IMR-90 (cell line): ENCODE measurements at regions not wholly inside any gene's neighbourhood (a gene's known extent, or its start where the extent isn't known, plus 50 kb on each side); places are given as distances from the start of the nearest gene placed in this dataset.

ENCODE experiments used
- ATAC-seq: fragments of 200-7000 bp; cut with Tn5 transposase; 2 replicates; pipeline ENCODE4 v1.9.1; 2020; ENCODE audit warnings: low read depth, mild to moderate bottlenecking, moderate library complexity
- BruUV-seq: library from RNA; stranded (reverse); fragments of 400-500 nt; replicated peaks from 2 replicates; lab custom pipeline; 2021; lab: Mats Ljungman, UMichigan
- CTCF ChIA-PET: fragments of 300-600 bp; formaldehyde crosslinking; extraction: SDS; loops from one replicate; lab custom pipeline; 2021; ENCODE audit warnings: antibody characterized with exemption; lab: Yijun Ruan, JAX
- POLR2A ChIA-PET: fragments of 300-600 bp; sonication (Branson Sonifier 250); formaldehyde crosslinking; loops from one replicate; lab custom pipeline; 2022; ENCODE audit warnings: antibody characterized with exemption; ENCODE audit not compliant: unreplicated experiment; lab: Charles Lee
- DNase-seq: peaks from one replicate; pipeline ENCODE4 v3.0.0; 2013
- H2AFZ ChIP-seq: replicated peaks from 2 replicates; pipeline ENCODE3; 2013; ENCODE audit warnings: low read length, mild to moderate bottlenecking; ENCODE audit not compliant: poor library complexity
- H2AK5ac ChIP-seq: 2 replicates; pipeline ENCODE4 v1.6.1; 2013; ENCODE audit warnings: low read depth, low read length, inconsistent platforms
- H2AK9ac ChIP-seq: replicated peaks from 2 replicates; pipeline ENCODE3; 2013; ENCODE audit warnings: mild to moderate bottlenecking, low read depth, low read length, moderate library complexity; ENCODE audit not compliant: poor library complexity
- H2BK120ac ChIP-seq: 2 replicates; pipeline ENCODE4 v1.6.1; 2013; ENCODE audit warnings: low read depth, low read length, inconsistent platforms
- H2BK15ac ChIP-seq: 3 replicates; pipeline ENCODE4 v1.6.1; 2013; ENCODE audit warnings: low read depth, low read length, inconsistent platforms
- H2BK20ac ChIP-seq: 2 replicates; pipeline ENCODE4 v1.6.1; 2013; ENCODE audit warnings: low read depth, mild to moderate bottlenecking, inconsistent platforms, low read length, moderate library complexity
- H2BK5ac ChIP-seq: 2 replicates; pipeline ENCODE4 v1.6.1; 2013; ENCODE audit warnings: mild to moderate bottlenecking, low read depth, low read length, inconsistent platforms; ENCODE audit not compliant: poor library complexity, severe bottlenecking
- H3K14ac ChIP-seq: replicated peaks from 2 replicates; pipeline ENCODE4 v1.6.1; 2013; ENCODE audit warnings: low read depth, low read length, inconsistent platforms
- H3K18ac ChIP-seq: 2 replicates; pipeline ENCODE4 v1.6.1; 2013; ENCODE audit warnings: low read depth, low read length, control low read depth
- H3K23ac ChIP-seq: 2 replicates; pipeline ENCODE4 v1.6.1; 2013; ENCODE audit warnings: low read depth, low read length, inconsistent platforms
- H3K27ac ChIP-seq: 2 replicates; pipeline ENCODE4 v1.5.1; 2013; ENCODE audit warnings: mild to moderate bottlenecking, control low read depth, low read length; ENCODE audit not compliant: insufficient read depth
- H3K27me3 ChIP-seq: 2 replicates; pipeline ENCODE4 v1.6.1; 2013; ENCODE audit warnings: low read length; ENCODE audit not compliant: control insufficient read depth, insufficient read depth
- H3K36me3 ChIP-seq: 2 replicates; pipeline ENCODE4 v1.6.1; 2013; ENCODE audit warnings: low read length, mixed read lengths; ENCODE audit not compliant: control insufficient read depth, insufficient read depth
- H3K4ac ChIP-seq: 2 replicates; pipeline ENCODE4 v1.6.1; 2013; ENCODE audit warnings: low read depth, low read length, inconsistent platforms
- H3K4me1 ChIP-seq: 2 replicates; pipeline ENCODE4 v1.6.1; 2013; ENCODE audit warnings: low read length, mixed read lengths; ENCODE audit not compliant: control insufficient read depth, insufficient read depth
- H3K4me2 ChIP-seq: 2 replicates; pipeline ENCODE4 v1.6.1; 2013; ENCODE audit warnings: low read depth, mild to moderate bottlenecking, control low read depth, low read length, moderate library complexity
- H3K4me3 ChIP-seq: 2 replicates; pipeline ENCODE4 v1.5.1; 2013; ENCODE audit warnings: low read depth, mild to moderate bottlenecking, control low read depth, low read length, moderate library complexity; ENCODE audit not compliant: insufficient read depth
- H3K56ac ChIP-seq: 2 replicates; pipeline ENCODE4 v1.6.1; 2013; ENCODE audit warnings: low read length, inconsistent platforms; ENCODE audit not compliant: insufficient read depth; ENCODE audit errors: extremely low read depth
- H3K79me1 ChIP-seq, 2 experiments: 2 replicates each; pipeline ENCODE4 v1.6.1; 2013; ENCODE audit warnings: low read length in 2 of 2, inconsistent platforms in 1 of 2, low read depth in 1 of 2
- H3K9ac ChIP-seq: 2 replicates; pipeline ENCODE4 v1.6.1; 2013; ENCODE audit warnings: low read depth, low read length, control low read depth
- H3K9me1 ChIP-seq: 2 replicates; pipeline ENCODE4 v1.6.1; 2013; ENCODE audit warnings: low read length, inconsistent platforms; ENCODE audit not compliant: insufficient read depth
- H3K9me3 ChIP-seq: 2 replicates; pipeline ENCODE4 v1.6.1; 2013; ENCODE audit warnings: low read length; ENCODE audit not compliant: control insufficient read depth, insufficient read depth
- H4K20me1 ChIP-seq: 2 replicates; pipeline ENCODE4 v1.6.1; 2013; ENCODE audit warnings: low read length, inconsistent platforms; ENCODE audit not compliant: insufficient read depth
- H4K5ac ChIP-seq: 2 replicates; pipeline ENCODE4 v1.6.1; 2013; ENCODE audit warnings: mild to moderate bottlenecking, low read depth, low read length, control low read depth
- H4K8ac ChIP-seq, 2 experiments: 2 replicates each; pipeline ENCODE4 v1.6.1; 2013; ENCODE audit warnings: low read depth in 2 of 2, low read length in 2 of 2, control low read depth in 1 of 2, inconsistent platforms in 1 of 2
- H4K91ac ChIP-seq: 2 replicates; pipeline ENCODE4 v1.6.1; 2013; ENCODE audit warnings: low read depth, low read length, inconsistent platforms; ENCODE audit not compliant: insufficient read depth
- BHLHE40 ChIP-seq: fragments of 150-350 bp; IDR thresholded peaks from 2 replicates; pipeline ENCODE4 v1.6.1; 2016; ENCODE audit warnings: mild to moderate bottlenecking, low read depth, low read length
- CEBPB ChIP-seq: IDR thresholded peaks from 2 replicates; pipeline ENCODE4 v1.6.1; 2012; ENCODE audit warnings: low read depth, low read length, improper control_type of control experiment
- CHD1 ChIP-seq: IDR thresholded peaks from 2 replicates; pipeline ENCODE4 v1.6.1; 2012; ENCODE audit warnings: low read depth, low read length, improper control_type of control experiment
- MAZ ChIP-seq: IDR thresholded peaks from 2 replicates; pipeline ENCODE4 v1.6.1; 2012; ENCODE audit warnings: low read depth, mild to moderate bottlenecking, low read length, improper control_type of control experiment, moderate library complexity, borderline replicate concordance
- MXI1 ChIP-seq: IDR thresholded peaks from 2 replicates; pipeline ENCODE4 v1.6.1; 2012; ENCODE audit warnings: low read depth, mild to moderate bottlenecking, low read length, moderate library complexity, borderline replicate concordance
- POLR2A ChIP-seq: IDR thresholded peaks from 2 replicates; pipeline ENCODE4 v1.6.1; 2012; ENCODE audit warnings: mild to moderate bottlenecking, low read depth, low read length
- USF2 ChIP-seq: fragments of 150-350 bp; IDR thresholded peaks from 2 replicates; pipeline ENCODE4 v1.6.1; 2017; ENCODE audit warnings: mild to moderate bottlenecking, antibody characterized with exemption, low read length, low read depth
- WGBS, 2 experiments: methylation state at CpG; one replicate each; pipeline versions ENCODE4 v1.1.5 to v1.1.7; 2013; ENCODE audit warnings: missing lambda C conversion rate in 2 of 2; ENCODE audit not compliant: insufficient read length in 1 of 2; ENCODE audit errors: extremely low coverage in 2 of 2; 5-methylcytosine and 5-hydroxymethylcytosine counted together
- dilution Hi-C: fragments of 300-500 bp; cut with HindIII; formaldehyde crosslinking; loops from one replicate; pipeline ENCODE4 v1.14.3; 2018; ENCODE audit warnings: low sequenced_read_pairs; ENCODE audit not compliant: unreplicated experiment
- in situ Hi-C: fragments of 300-500 bp; cut with MboI; formaldehyde crosslinking; loops from 3 replicates; pipeline ENCODE4 v1.14.3; 2019; ENCODE audit warnings: low sequenced_read_pairs, inconsistent platforms, mixed read lengths
- intact Hi-C: fragments of 100-400 bp; cut with micrococcal nuclease; formaldehyde crosslinking; loops from 2 replicates; pipeline ENCODE4 v1.10.0; 2022

- Histone ChIP-seq H3K4ac (no peak overlapping the region), H3K14ac (no peak overlapping the region), H3K9me1 (no peaks in the 10 kb centered on the region), H3K9ac (no peak overlapping the region), H3K18ac (no peak overlapping the region), H2BK5ac (no peak overlapping the region), H2AK9ac (no peak overlapping the region), H3K36me3 (no peaks in the 10 kb centered on the region), H2BK20ac (no peak overlapping the region), H4K5ac (no peak overlapping the region), H3K27ac (no peak overlapping the region), H4K8ac (no peak overlapping the region), H3K27me3 (no peaks in the 10 kb centered on the region), H3K4me3 (no peak overlapping the region), H2AK5ac (no peak overlapping the region), H4K20me1 (no peaks in the 10 kb centered on the region), H2BK15ac (no peak overlapping the region), H2BK120ac (no peak overlapping the region), H3K79me1 (no peaks in the 10 kb centered on the region), H3K4me2 (no peak overlapping the region), H2AFZ (no peak overlapping the region), H3K56ac (no peak overlapping the region), H3K4me1 (no peaks in the 10 kb centered on the region), H3K9me3 (no peaks in the 10 kb centered on the region), H4K91ac (no peak overlapping the region), H3K23ac (no peak overlapping the region)
- dilution Hi-C loops: no loop called here
- ATAC-seq (no peak), DNase-seq (no peak)
- ChIA-PET CTCF (interaction anchor here (1.2 kb wide), 1 partner anchor 17 kb away, joined by 4 read pairs; no protein-coding TSS in a partner anchor), POLR2A (no interaction called here)
- in situ Hi-C loops: no loop called here
- no CpG with 5 or more reads among the region's 2 CpGs for WGBS, 2 experiments
- BruUV-seq: no TSS peak
- no peak for TF ChIP-seq BHLHE40
- TF ChIP-seq MAZ: no peak
- no peak for TF ChIP-seq MXI1
- TF ChIP-seq CHD1: no peak
- no peak for TF ChIP-seq USF2
- no peak for TF ChIP-seq POLR2A
- TF ChIP-seq CEBPB: no peak
- intact Hi-C loops: no loop called here
These were observed 768.9 kb upstream of the ADGRL4 start for GRCh38 chr1:79775402-79775801.
